ENCODE measurements at regions not wholly inside any gene's neighbourhood (a gene's known extent, or its start where the extent isn't known, plus 50 kb on each side); places are given as distances from the start of the nearest gene placed in this dataset.
A peak's percentile ranks its signal among the peaks of the same experiment; 100 is the strongest.
"Not testable (repeated sequence)": the region's sequence is repeated elsewhere in the genome, so short reads cannot be mapped to it uniquely, and the experiment has no call there.

GRCh38 chr4:23966725-23967124 lies 76.9 kb upstream of the PPARGC1A start:
- TF ChIP-seq POLR2A (IDR thresholded peaks at IDR 0.05; ENCODE audit: low read length) (no peak), GATA1 (IDR thresholded peaks at IDR 0.05; ENCODE audit: low read depth, low read length) (no peak)
- DNase-seq: no peak

- TF ChIP-seq POLR2A (IDR thresholded peaks at IDR 0.05; ENCODE audit: low read length): no peak
- no peak for TF ChIP-seq GATA1 (IDR thresholded peaks at IDR 0.05; ENCODE audit: low read depth, low read length)
- DNase-seq: no peak
Measured at GRCh38 chr4:23962462-23962861, 72.6 kb upstream of the PPARGC1A start.

GRCh38 chr4:23961395-23961794 lies 71.5 kb upstream of the PPARGC1A start:
- not testable (repeated sequence) for DNase-seq

GRCh38 chr4:23959396-23960148 lies 69.7 kb upstream of the PPARGC1A start:
- no peak for DNase-seq
- TF ChIP-seq GATA1 (IDR thresholded peaks at IDR 0.05; ENCODE audit: low read depth, low read length): no peak
- TF ChIP-seq POLR2A (IDR thresholded peaks at IDR 0.05; ENCODE audit: low read length): no peak

- no peak for DNase-seq
- TF ChIP-seq GATA1 (IDR thresholded peaks at IDR 0.05; ENCODE audit: low read depth, low read length) (no peak), POLR2A (IDR thresholded peaks at IDR 0.05; ENCODE audit: low read length) (no peak)
Measured at GRCh38 chr4:23958749-23959148, 68.9 kb upstream of the PPARGC1A start.

GRCh38 chr4:23957465-23957864 lies 67.6 kb upstream of the PPARGC1A start:
- no peak for DNase-seq
- TF ChIP-seq POLR2A (IDR thresholded peaks at IDR 0.05; ENCODE audit: low read length) (no peak), GATA1 (IDR thresholded peaks at IDR 0.05; ENCODE audit: low read depth, low read length) (no peak)

- TF ChIP-seq POLR2A (IDR thresholded peaks at IDR 0.05; ENCODE audit: low read length) (no peak), GATA1 (IDR thresholded peaks at IDR 0.05; ENCODE audit: low read depth, low read length) (no peak)
- DNase-seq: no peak
Measured at GRCh38 chr4:23956601-23957364, 66.9 kb upstream of the PPARGC1A start.

GRCh38 chr4:23952258-23952657 lies 62.4 kb upstream of the PPARGC1A start:
- no peak for DNase-seq
- no peak for TF ChIP-seq POLR2A (IDR thresholded peaks at IDR 0.05; ENCODE audit: low read length)

GRCh38 chr4:23947826-23948225 lies 58.0 kb upstream of the PPARGC1A start:
- TF ChIP-seq POLR2A (IDR thresholded peaks at IDR 0.05; ENCODE audit: low read length) (no peak), GATA1 (IDR thresholded peaks at IDR 0.05; ENCODE audit: low read depth, low read length) (no peak)
- DNase-seq: no peak

GRCh38 chr4:23946299-23946698 lies 56.5 kb upstream of the PPARGC1A start:
- no peak for TF ChIP-seq POLR2A (IDR thresholded peaks at IDR 0.05; ENCODE audit: low read length)
- TF ChIP-seq GATA1 (IDR thresholded peaks at IDR 0.05; ENCODE audit: low read depth, low read length): no peak
- DNase-seq: no peak

GRCh38 chr4:23945451-23946017 lies 55.7 kb upstream of the PPARGC1A start:
- DNase-seq: peak in 1 of 2 experiments; percentile 3
- no peak for TF ChIP-seq POLR2A (IDR thresholded peaks at IDR 0.05; ENCODE audit: low read length)
- TF ChIP-seq GATA1 (IDR thresholded peaks at IDR 0.05; ENCODE audit: low read depth, low read length): no peak

GRCh38 chr4:23944556-23944955 lies 54.7 kb upstream of the PPARGC1A start:
- DNase-seq: not testable (repeated sequence)

GRCh38 chr4:23943478-23943877 lies 53.6 kb upstream of the PPARGC1A start:
- no peak for TF ChIP-seq GATA1 (IDR thresholded peaks at IDR 0.05; ENCODE audit: low read depth, low read length)
- no peak for TF ChIP-seq POLR2A (IDR thresholded peaks at IDR 0.05; ENCODE audit: low read length)
- no peak for DNase-seq

GRCh38 chr4:23942471-23942870 lies 52.6 kb upstream of the PPARGC1A start:
- DNase-seq: no peak
- TF ChIP-seq GATA1 (IDR thresholded peaks at IDR 0.05; ENCODE audit: low read depth, low read length) (no peak), POLR2A (IDR thresholded peaks at IDR 0.05; ENCODE audit: low read length) (no peak)
